Left lung (tissue), 4 donors: ENCODE measurements at regions not wholly inside any gene's neighbourhood (a gene's known extent, or its start where the extent isn't known, plus 50 kb on each side); places are given as distances from the start of the nearest gene placed in this dataset.
"Not testable (repeated sequence)": the region's sequence is repeated elsewhere in the genome, so short reads cannot be mapped to it uniquely, and the experiment has no call there.

Experiments used
- ATAC-seq: fragments of 200-7000 bp; cut with Tn5 transposase; one replicate; pipeline ENCODE4 v1.9.1; 2020; ENCODE audit warnings: moderate library complexity
- DNase-seq, 4 donors: peaks; one replicate each; pipeline ENCODE4 v3.0.0-alpha.2; 2013 to 2020
- H3K27ac ChIP-seq, 2 donors: fragments of 200-600 bp; sonication (generic) in 1 of 2; one replicate each; pipeline versions ENCODE4 v1.5.0 to v1.8.0; 2020 to 2021
- H3K27me3 ChIP-seq, 2 donors: fragments of 200-600 bp; sonication (generic) in 1 of 2; one replicate each; pipeline versions ENCODE4 v1.5.0 to v1.8.0; 2020 to 2021
- H3K36me3 ChIP-seq, 2 donors: fragments of 200-600 bp; sonication (generic) in 1 of 2; one replicate each; pipeline versions ENCODE4 v1.5.0 to v1.8.0; 2020 to 2021
- H3K4me1 ChIP-seq, 2 donors: fragments of 200-600 bp; one replicate each; pipeline ENCODE4 v1.8.0; 2021
- H3K4me3 ChIP-seq, 2 donors: fragments of 200-600 bp; sonication (generic) in 1 of 2; one replicate each; pipeline versions ENCODE4 v1.5.0 to v1.8.0; 2020 to 2021; ENCODE audit warnings: mild to moderate bottlenecking in 1 of 2
- H3K9me3 ChIP-seq, 2 donors: fragments of 200-600 bp; sonication (generic) in 1 of 2; one replicate each; pipeline versions ENCODE4 v1.5.0 to v1.8.0; 2020 to 2021
- intact Hi-C, 2 donors: fragments of 100-400 bp; cut with DNase I; formaldehyde crosslinking; loops; one replicate each; pipeline versions ENCODE4 v1.11.2 to v1.14.2; 2022
- donor health status: DM: no; HTN: yes; CAD: no.
- donor health status: DM: no; HTN: no; CAD: no.

DNA sequence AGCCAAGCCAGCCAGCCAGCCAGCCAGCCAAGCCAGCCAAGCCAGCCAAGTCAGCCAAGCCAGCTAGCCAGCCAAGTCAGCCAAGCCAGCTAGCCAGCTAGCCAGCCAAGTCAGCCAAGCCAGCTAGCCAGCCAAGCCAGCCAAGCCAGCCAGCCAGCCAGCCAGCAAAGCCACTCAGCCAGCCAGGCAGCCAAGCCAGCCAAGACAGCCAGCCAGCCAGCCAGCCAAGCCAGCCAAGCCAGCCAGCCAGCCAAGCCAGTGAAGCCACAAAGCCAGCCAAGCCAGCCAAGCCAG is 1605.0 kb downstream of the RPIA start:
- H3K36me3 ChIP-seq, H3K27ac ChIP-seq, ATAC-seq, H3K27me3 ChIP-seq, intact Hi-C loops, H3K4me3 ChIP-seq, H3K9me3 ChIP-seq, H3K4me1 ChIP-seq: not testable (repeated sequence)
- peak in 1 of 4 donors; percentile 80 for DNase-seq

DNA sequence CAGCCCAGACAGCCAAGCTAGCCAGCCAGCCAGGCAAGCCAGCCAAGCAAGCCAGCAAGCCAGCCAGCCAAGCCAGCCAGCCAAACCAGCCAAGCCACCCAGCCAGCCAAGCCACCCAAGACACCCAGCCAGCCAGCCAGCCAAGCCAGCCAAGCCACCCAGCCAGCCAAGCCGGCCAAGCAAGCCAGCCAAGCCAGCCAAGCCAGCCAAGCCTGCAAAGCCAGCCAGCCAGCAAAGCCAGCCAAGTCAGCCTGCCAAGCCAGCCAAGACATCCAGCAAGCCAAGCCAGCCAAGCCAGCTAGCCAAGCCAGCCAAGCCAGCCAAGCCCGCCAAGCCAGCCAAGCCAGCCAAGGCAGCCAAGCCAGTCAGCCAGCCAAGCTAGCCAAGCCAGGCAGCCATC is 1606.2 kb downstream of the RPIA start:
- DNase-seq = peak in 1 of 4 donors; percentile 51
- H3K36me3 ChIP-seq, ATAC-seq, H3K27me3 ChIP-seq, H3K9me3 ChIP-seq, intact Hi-C loops, H3K4me1 ChIP-seq, H3K27ac ChIP-seq, H3K4me3 ChIP-seq: not testable (repeated sequence)

DNA sequence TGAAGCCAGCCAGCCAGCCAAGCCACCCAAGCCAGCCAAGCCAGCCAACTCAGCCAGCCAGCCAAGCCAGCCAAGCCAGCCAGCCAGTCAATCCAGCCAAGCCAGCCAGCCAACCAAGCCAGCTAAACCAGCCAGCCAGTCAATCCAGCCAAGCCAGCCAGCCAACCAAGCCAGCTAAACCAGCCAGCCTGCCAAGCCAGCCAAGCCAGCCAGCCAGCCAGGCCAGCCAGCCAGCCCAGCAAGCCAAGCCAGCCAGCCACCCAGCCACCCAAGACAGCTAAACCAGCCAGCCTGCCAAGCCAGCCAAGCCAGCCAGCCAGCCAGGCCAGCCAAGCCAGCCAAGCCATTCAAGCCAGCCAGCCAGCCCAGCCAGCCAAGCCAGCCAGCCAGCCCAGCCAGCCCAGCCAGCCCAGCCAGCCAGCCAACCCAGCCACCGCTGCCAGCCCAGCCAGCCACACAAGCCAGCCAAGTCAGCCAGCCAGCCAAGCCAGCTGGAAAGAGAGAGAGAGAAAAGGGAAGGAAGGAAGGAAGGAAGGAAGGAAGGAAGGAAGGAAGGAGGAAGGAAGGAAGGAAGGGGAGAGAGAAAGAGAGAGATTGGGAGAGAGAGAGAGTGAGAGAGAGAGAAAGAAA is 1606.8 kb downstream of the RPIA start:
- H3K36me3 ChIP-seq, H3K27ac ChIP-seq, H3K4me3 ChIP-seq, H3K27me3 ChIP-seq, ATAC-seq, H3K9me3 ChIP-seq, H3K4me1 ChIP-seq, intact Hi-C loops: not testable (repeated sequence)
- peak in 1 of 4 donors; percentile 51 for DNase-seq

DNA sequence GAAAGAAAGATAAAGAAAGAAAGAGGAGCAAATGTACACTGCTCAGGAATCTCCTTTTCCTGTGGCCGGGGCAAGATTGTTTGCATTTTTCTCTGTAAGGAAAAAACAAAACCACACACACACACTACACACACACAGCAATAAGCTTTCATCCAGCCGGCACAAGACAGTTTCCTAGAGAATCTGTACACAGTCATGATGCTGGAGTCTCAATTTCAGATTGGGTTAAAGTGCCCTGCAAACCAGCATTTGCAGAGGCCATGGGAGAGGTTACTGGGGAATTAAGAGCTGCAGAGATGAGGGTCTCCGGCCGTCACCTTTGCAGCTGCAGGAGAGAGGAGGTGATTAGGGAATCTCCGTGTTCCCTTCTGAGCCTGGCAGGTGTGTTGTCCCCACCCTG is 1607.5 kb downstream of the RPIA start:
- H3K27me3 ChIP-seq, H3K27ac ChIP-seq, H3K4me1 ChIP-seq, H3K9me3 ChIP-seq, intact Hi-C loops, ATAC-seq, H3K4me3 ChIP-seq, DNase-seq, H3K36me3 ChIP-seq: not testable (repeated sequence)

DNA sequence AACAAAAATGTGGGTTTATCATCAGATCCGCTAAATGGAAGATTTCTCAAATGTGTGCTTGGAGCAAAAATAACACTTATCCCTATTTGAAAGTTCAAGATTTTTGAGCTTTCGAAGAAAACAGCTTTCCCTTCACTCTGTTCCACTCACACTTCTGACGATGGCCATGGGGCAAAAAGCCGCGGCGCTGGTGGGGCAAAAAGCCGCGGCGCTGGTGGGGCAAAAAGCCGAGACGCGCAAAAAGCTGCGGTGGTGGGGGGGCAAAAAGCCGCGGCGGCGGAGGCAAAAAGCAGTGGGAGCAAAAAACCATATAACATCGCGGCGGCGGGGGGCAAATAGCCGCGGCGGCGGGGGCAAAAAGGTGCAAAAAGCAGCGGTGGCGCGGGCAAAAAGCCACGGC is 1631.5 kb downstream of the RPIA start:
- ATAC-seq, H3K4me3 ChIP-seq, intact Hi-C loops, H3K9me3 ChIP-seq, H3K4me1 ChIP-seq, DNase-seq, H3K27ac ChIP-seq, H3K36me3 ChIP-seq: not testable (repeated sequence)
- peaks cover 0 to 31% of the 10 kb centered on the region in 2 donors for H3K27me3 ChIP-seq

DNA sequence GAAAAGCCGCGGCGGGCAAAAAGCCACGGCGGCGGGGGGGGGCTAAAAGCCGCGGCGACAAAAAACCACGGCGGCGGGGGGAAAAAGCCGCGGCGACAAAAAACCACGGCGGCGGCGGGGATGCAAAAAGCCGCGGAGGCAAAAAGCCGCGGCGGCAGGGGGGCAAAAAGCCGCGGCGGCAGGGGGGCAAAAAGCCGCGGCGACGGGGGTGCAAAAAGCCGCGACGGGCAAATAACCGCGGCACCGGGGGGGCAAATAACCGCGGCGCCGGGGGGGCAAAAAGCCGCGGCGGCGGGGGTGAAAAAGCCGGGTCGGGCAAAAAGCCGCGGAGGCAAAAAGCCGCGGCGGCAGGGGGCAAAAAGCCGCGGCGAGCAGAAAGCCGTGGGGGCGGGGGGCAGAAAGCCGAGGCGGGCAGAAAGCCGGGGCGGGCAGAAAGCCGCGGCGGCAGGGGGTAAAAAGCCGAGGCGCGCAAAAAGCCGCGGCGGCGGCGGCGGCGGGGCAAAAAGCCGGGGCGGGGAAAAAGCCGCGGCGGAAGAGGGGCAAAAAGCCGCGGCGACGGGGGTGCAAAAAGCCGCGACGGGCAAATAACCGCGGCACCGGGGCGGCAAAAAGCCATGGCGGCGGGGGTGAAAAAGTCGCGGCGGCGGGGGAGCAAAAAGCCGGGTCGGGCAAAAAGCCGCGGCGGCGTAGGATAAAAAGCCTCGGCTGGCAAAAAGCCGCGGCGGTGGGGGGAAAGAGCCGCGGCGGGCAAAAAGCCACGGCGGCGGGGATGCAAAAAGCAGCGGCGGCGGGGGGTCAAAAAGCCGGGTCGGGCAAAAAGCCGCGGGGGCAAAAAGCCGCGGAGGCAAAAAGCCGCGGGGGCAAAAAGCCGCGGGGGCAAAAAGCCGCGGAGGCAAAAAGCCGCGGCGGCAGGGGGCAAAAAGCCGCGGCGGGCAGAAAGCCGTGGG is 1632.4 kb downstream of the RPIA start:
- peak overlapping the region in 1 of 2 donors; percentile 22 for H3K4me3 ChIP-seq
- intact Hi-C loops, H3K4me1 ChIP-seq, ATAC-seq, H3K36me3 ChIP-seq, H3K9me3 ChIP-seq, H3K27ac ChIP-seq: not testable (repeated sequence)
- peak in 2 of 4 donors; percentile 31 to 80 for DNase-seq
- H3K27me3 ChIP-seq = peaks cover 0 to 31% of the 10 kb centered on the region in 2 donors

DNA sequence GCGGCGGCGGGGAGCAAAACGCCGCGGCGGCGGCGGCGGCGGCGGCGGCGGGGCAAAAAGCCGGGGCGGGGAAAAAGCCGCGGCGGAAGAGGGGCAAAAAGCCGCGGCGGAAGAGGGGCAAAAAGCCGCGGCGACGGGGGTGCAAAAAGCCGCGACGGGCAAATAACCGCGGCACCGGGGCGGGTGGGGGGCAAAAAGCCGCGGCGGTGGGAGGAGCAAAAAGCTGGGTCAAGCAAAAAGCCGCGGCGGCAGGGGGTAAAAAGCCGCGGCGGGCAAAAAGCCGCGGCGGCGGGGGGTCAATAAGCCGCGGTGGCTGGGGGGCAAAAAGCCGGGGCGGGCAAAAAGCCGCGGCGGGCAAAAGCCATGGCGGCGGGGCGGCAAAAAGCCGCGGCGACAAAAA is 1633.2 kb downstream of the RPIA start:
- peaks cover 0 to 31% of the 10 kb centered on the region in 2 donors for H3K27me3 ChIP-seq
- H3K9me3 ChIP-seq, ATAC-seq, H3K36me3 ChIP-seq, H3K4me3 ChIP-seq, H3K27ac ChIP-seq, H3K4me1 ChIP-seq, intact Hi-C loops: not testable (repeated sequence)
- peak in 1 of 4 donors; percentile 60 for DNase-seq

DNA sequence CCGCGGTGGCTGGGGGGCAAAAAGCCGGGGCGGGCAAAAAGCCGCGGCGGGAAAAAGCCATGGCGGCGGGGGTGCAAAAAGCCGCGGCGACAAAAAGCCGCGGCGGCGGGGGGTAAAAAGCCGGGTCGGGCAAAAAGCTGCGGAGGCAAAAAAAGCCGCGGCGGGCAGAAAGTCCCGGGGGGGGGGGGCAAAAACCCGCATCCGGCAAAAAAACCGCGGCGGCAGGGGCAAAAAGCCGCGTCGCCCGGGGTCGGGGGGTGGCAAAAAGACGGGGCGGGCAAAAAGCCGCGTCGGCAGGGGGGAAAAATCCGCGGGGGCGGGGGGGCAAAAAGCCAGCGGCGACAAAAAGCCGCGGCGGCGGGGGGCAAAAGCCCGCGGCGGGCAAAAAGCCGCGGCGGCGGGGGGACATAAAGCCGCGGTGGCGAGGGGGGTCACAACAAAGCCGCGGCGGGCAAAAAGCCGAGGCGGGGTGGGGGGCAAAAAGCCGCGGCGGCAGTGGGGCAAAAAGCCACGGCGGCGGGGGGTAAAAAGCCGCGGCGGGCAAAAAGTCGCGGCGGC is 1634.4 kb downstream of the RPIA start:
- H3K4me1 ChIP-seq, H3K27ac ChIP-seq, intact Hi-C loops, H3K9me3 ChIP-seq, ATAC-seq, H3K36me3 ChIP-seq, H3K4me3 ChIP-seq: not testable (repeated sequence)
- DNase-seq = peak in 1 of 4 donors; percentile 55
- peaks cover 0 to 31% of the 10 kb centered on the region in 2 donors for H3K27me3 ChIP-seq

DNA sequence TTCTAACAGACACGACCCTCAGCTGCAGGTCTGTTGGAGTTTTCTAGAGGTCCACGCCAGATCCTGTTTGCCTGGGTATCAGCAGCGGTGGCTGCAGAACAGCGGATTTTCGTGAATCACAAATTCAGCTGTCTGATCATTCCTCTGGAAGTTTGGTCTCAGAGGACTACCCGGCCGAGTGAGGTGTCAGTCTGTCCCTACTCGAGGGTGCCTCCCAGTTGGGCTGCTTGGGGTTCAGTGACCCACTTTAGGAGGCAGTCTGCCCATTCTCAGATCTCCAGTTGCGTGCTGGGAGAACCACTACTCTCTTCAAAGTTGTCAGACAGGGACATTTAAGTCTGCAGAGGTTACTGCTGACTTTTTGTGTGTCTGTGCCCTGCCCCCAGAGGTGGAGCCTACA is 1664.1 kb downstream of the RPIA start:
- H3K27ac ChIP-seq, H3K27me3 ChIP-seq, intact Hi-C loops, H3K36me3 ChIP-seq, H3K4me3 ChIP-seq, H3K4me1 ChIP-seq, ATAC-seq, H3K9me3 ChIP-seq: not testable (repeated sequence)
- peak in 1 of 4 donors; percentile 5 for DNase-seq

DNA sequence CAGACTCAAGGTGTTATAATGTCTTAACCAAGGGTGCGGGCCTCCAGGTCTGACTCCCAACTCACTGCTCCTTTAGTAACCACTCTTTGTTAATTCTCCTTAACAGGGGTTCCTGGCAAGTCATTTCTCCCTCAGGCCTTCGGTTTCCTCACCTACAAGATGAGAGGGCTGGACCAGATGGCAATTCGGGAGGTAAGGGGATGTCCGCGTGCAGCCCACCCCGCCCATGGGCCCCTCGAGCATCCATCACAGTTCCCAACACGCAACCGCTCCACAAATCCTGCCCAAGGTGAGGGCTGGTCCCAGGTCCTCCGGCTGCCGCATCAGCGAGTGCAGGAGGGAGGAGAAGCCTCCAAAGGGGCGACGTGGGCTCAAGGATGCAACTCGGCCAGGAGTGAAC is 1667.9 kb downstream of the RPIA start:
- intact Hi-C loops, H3K36me3 ChIP-seq, H3K27ac ChIP-seq, ATAC-seq, H3K4me3 ChIP-seq, H3K4me1 ChIP-seq, H3K9me3 ChIP-seq: not testable (repeated sequence)
- DNase-seq = peak in 1 of 4 donors; percentile 0
- peaks cover 0 to 11% of the 10 kb centered on the region in 2 donors for H3K27me3 ChIP-seq

DNA sequence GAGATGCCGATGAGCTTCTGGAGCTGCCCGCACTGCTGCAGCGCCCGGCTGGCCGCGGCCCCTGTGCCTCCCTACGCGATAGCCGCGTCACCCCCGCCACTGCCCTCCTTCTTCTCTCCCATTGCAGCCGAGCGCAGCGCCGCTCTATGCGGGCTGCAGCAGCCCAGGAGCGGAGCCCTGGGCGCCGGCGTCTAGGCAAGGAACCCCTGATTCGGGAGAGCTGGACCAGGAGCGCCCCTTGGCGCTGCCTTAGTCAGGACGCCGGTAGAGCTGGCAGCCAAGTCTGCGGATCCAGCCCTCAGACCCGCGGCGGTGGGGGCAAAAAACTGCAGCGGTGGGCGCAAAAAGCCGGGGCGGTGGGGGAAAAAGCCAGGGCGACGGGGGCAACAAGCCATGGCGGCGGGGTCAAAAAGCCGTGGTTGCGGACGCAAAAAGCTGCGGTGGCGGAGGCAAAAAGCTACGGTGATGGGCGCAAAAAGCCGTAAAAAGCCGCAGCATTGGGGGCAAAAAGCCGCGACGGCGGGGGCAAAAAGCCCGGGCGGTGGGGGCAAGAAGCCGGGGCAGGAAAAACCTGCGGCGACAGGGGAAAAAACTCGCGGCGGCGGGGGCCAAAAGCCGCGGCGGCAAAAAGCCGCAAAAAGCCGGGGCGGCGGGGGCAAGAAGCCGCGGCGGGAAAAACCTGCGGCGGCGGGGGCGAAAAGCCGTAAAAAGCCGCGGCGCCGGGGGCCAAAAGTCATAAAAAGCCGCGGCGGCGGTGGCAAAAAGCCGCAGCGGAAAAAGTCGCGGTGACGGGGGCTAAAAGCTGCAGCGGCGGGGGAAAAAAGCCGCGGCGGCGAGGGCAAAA is 1668.6 kb downstream of the RPIA start:
- H3K9me3 ChIP-seq = not testable (repeated sequence)
- peak; percentile 23 for ATAC-seq
- peak in 1 of 4 donors; percentile 45 for DNase-seq

DNA sequence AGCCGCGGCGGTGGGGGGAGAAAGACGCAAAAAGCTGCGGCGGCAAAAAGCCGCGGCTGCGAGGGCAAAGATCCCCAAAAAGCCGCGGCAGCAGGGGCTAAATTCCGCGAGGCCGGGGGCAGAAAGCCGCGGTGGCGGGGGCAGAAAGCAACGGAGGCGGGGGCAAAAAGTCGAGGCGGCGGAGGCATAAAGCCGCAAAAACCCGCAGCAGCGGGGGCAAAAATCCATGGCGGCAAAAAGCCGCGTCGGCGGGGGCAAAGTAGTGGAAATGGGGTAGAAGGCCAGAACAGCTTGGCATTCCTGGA is 1669.2 kb downstream of the RPIA start:
- H3K36me3 ChIP-seq, ATAC-seq, H3K27ac ChIP-seq, H3K4me1 ChIP-seq, H3K9me3 ChIP-seq, intact Hi-C loops, H3K4me3 ChIP-seq: not testable (repeated sequence)
- H3K27me3 ChIP-seq = peaks cover 0 to 11% of the 10 kb centered on the region in 2 donors
- DNase-seq = peak in 1 of 4 donors; percentile 43

More for the DNA sequence above, 1668.6 kb downstream of the RPIA start:
- H3K4me1 ChIP-seq, intact Hi-C loops, H3K4me3 ChIP-seq, H3K27ac ChIP-seq, H3K36me3 ChIP-seq: not testable (repeated sequence)
- H3K27me3 ChIP-seq = peaks cover 0 to 11% of the 10 kb centered on the region in 2 donors
